HEK293T (cell line): ENCODE measurements at regions not wholly inside any gene's neighbourhood (a gene's known extent, or its start where the extent isn't known, plus 50 kb on each side); places are given as distances from the start of the nearest gene placed in this dataset.
"Not testable (repeated sequence)": the region's sequence is repeated elsewhere in the genome, so short reads cannot be mapped to it uniquely, and the experiment has no call there.

ENCODE experiments used
- CTCF ChIA-PET: fragments of 350-600 bp; formaldehyde crosslinking; extraction: SDS; loops from one replicate; lab custom pipeline; 2021; ENCODE audit warnings: antibody characterized with exemption, inconsistent platforms; lab: Yijun Ruan, JAX
- POLR2A ChIA-PET: fragments of 350-600 bp; formaldehyde crosslinking; extraction: SDS; loops from one replicate; lab custom pipeline; 2020; ENCODE audit warnings: antibody characterized with exemption, inconsistent platforms; lab: Yijun Ruan, JAX
- DNase-seq: peaks from one replicate; pipeline ENCODE4 v3.0.0; 2012; ENCODE audit warnings: mixed read lengths; ENCODE audit errors: extremely low spot score
- ARNT ChIP-seq: fragments of 450-650 bp; IDR thresholded peaks from 2 replicates; pipeline ENCODE4 v1.6.1; 2017; ENCODE audit warnings: mild to moderate bottlenecking
- BHLHE40 ChIP-seq: fragments of 450-650 bp; IDR thresholded peaks from 2 replicates; pipeline ENCODE4 v1.6.1; 2016; ENCODE audit warnings: mild to moderate bottlenecking, moderate library complexity, borderline replicate concordance
- CTBP1 ChIP-seq: fragments of 450-650 bp; IDR thresholded peaks from 2 replicates; pipeline ENCODE4 v1.6.1; 2016; ENCODE audit warnings: borderline replicate concordance
- ELF4 ChIP-seq: fragments of 450-650 bp; IDR thresholded peaks from 2 replicates; pipeline ENCODE4 v1.6.1; 2017; ENCODE audit warnings: antibody characterized with exemption
- FOXA1 ChIP-seq: fragments of 450-650 bp; IDR thresholded peaks from 2 replicates; pipeline ENCODE4 v1.6.1; 2016; ENCODE audit warnings: mild to moderate bottlenecking
- FOXK2 ChIP-seq: fragments of 450-650 bp; IDR thresholded peaks from 2 replicates; pipeline ENCODE4 v1.6.1; 2016; ENCODE audit warnings: mild to moderate bottlenecking
- FOXM1 ChIP-seq: fragments of 450-650 bp; IDR thresholded peaks from 2 replicates; pipeline ENCODE4 v1.6.1; 2017; ENCODE audit warnings: mild to moderate bottlenecking, borderline replicate concordance
- HDGF ChIP-seq: fragments of 450-650 bp; IDR thresholded peaks from 2 replicates; pipeline ENCODE4 v1.6.1; 2017; ENCODE audit warnings: antibody characterized with exemption, borderline replicate concordance
- L3MBTL2 ChIP-seq: fragments of 450-650 bp; conservative IDR thresholded peaks from 2 replicates; pipeline ENCODE4 v1.6.1; 2016; ENCODE audit warnings: mild to moderate bottlenecking
- LEF1 ChIP-seq: fragments of 450-650 bp; IDR thresholded peaks from 2 replicates; pipeline ENCODE4 v1.6.1; 2017; ENCODE audit warnings: mild to moderate bottlenecking, borderline replicate concordance
- NFRKB ChIP-seq: fragments of 450-650 bp; IDR thresholded peaks from 2 replicates; pipeline ENCODE4 v1.6.1; 2016; ENCODE audit warnings: mild to moderate bottlenecking, moderate library complexity
- PKNOX1 ChIP-seq: fragments of 450-650 bp; IDR thresholded peaks from 2 replicates; pipeline ENCODE4 v1.6.1; 2016
- SP1 ChIP-seq: fragments of 450-650 bp; IDR thresholded peaks from 2 replicates; pipeline ENCODE4 v1.6.1; 2017
- SUZ12 ChIP-seq: fragments of 450-650 bp; IDR thresholded peaks from 2 replicates; pipeline ENCODE4 v1.6.1; 2016; ENCODE audit warnings: mild to moderate bottlenecking
- TARDBP ChIP-seq: fragments of 450-650 bp; IDR thresholded peaks from 2 replicates; pipeline ENCODE4 v1.6.1; 2016
- ZNF384 ChIP-seq: fragments of 450-650 bp; IDR thresholded peaks from 2 replicates; pipeline ENCODE4 v1.6.1; 2016

- CTCF ChIA-PET, result no interaction called here
- TF ChIP-seq ELF4 (no peak), PKNOX1 (no peak), L3MBTL2 (no peak)
- no peak for DNase-seq
- POLR2A ChIA-PET, result no interaction called here
Measured at GRCh38 chr7:138212314-138212713, 136.1 kb downstream of the AKR1D1 start.

DNA sequence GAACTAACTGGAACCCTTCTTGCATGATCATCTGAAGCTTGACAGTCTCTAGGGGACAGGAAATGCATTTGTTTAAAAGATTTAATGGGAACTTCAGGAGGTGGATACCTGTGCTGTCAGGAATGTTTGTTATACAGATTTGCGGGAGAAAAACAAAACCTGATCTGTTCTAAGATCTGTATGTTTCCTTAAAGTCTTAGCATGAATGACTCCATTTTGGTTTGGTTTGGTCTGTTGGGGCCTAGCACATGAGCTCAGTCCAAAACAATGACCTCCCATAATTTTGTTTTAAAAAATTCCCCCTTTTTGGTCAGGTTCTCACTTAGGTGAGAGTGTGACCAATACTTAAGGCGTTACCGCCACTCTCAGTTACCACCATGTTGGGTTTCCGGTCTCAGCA lies 138.7 kb downstream of the AKR1D1 start:
- TF ChIP-seq ZNF384 (no peak), FOXA1 (no peak), HDGF (no peak), ARNT (no peak), NFRKB (no peak), FOXK2 (no peak), BHLHE40 (no peak), TARDBP (no peak), LEF1 (no peak), FOXM1 (no peak), ELF4 (no peak), L3MBTL2 (no peak), SP1 (no peak), SUZ12 (no peak), CTBP1 (no peak), PKNOX1 (no peak)
- ChIA-PET POLR2A (no interaction called here), CTCF (no interaction called here)
- no peak for DNase-seq

DNA sequence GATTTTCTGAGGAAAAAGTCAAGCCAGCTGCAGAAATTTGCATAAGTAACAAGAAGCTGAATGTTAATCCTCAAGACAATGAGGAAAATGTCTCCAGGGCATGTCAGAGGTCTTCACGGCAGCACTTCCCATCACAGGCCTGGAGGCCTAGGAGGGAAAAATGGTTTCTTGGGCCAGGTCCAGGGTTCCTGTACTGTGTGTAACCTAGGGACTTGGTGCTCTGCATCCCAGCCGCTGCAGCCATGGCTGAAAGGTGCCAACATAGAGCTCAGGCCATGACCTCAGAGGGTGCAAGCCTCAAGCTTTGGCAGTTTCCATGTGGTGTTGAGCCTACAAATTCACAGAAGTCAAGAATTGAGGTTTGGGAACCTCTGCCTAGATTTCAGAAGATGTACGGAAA lies 144.1 kb downstream of the AKR1D1 start:
- DNase-seq, POLR2A ChIA-PET, CTCF ChIA-PET: not testable (repeated sequence)

- DNase-seq, CTCF ChIA-PET, POLR2A ChIA-PET: not testable (repeated sequence)
Measured at GRCh38 chr7:138221388-138221787, 145.1 kb downstream of the AKR1D1 start.

DNA sequence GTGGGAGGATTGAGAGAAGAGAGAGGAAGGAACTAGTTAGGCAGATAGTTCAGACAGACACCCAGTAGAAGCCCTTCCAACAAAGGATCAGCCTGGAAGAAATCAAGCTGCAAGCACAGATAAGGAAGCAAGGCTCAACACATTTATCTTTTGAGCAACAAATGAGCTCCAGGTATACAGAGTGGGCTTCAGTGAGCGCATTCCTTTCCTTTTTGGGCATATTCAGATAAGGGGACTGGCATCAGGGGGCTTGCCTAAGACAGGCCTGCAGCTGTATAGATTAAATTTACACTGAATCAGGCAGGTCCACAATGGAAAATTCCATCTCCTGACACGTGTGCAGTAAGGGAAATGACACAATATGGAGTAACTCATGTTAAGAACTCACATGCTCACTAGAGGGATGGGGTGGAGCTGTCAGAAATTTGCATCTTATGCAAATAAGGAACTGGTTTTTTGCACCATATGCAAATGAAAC lies 147.2 kb downstream of the AKR1D1 start:
- ChIA-PET POLR2A (no interaction called here), CTCF (no interaction called here)
- no peak for DNase-seq
- TF ChIP-seq LEF1 (no peak), PKNOX1 (no peak), FOXA1 (no peak), ARNT (no peak), ELF4 (no peak), SP1 (no peak), SUZ12 (no peak), L3MBTL2 (no peak), TARDBP (no peak), CTBP1 (no peak), BHLHE40 (no peak), FOXM1 (no peak)

- TF ChIP-seq HDGF (no peak), L3MBTL2 (no peak), FOXA1 (no peak), SUZ12 (no peak), FOXM1 (no peak), ARNT (no peak), BHLHE40 (no peak), SP1 (no peak), PKNOX1 (no peak), CTBP1 (no peak), ZNF384 (no peak), ELF4 (no peak), NFRKB (no peak), FOXK2 (no peak), TARDBP (no peak), LEF1 (no peak)
- POLR2A ChIA-PET, result no interaction called here
- CTCF ChIA-PET, result no interaction called here
- DNase-seq, result no peak
Measured at GRCh38 chr7:138226001-138226476, 149.8 kb downstream of the AKR1D1 start.

- ChIA-PET POLR2A (no interaction called here), CTCF (no interaction called here)
Measured at GRCh38 chr7:138226745-138227279, 150.6 kb downstream of the AKR1D1 start.

More at GRCh38 chr7:138226745-138227279, 150.6 kb downstream of the AKR1D1 start:
- TF ChIP-seq BHLHE40 (no peak), L3MBTL2 (no peak), FOXA1 (no peak), NFRKB (no peak), TARDBP (no peak), SUZ12 (no peak), ZNF384 (no peak), HDGF (no peak), LEF1 (no peak), PKNOX1 (no peak), ELF4 (no peak), ARNT (no peak)
- DNase-seq, result no peak
